Bronchial epithelial cell (primary cell): ENCODE measurements at regions not wholly inside any gene's neighbourhood (a gene's known extent, or its start where the extent isn't known, plus 50 kb on each side); places are given as distances from the start of the nearest gene placed in this dataset.

Source experiments
- DNase-seq: peaks from one replicate; pipeline ENCODE4 v3.0.0-alpha.2; 2010; ENCODE audit warnings: low read depth
- FAIRE-seq: peaks from 2 replicates; lab custom pipeline; 2011; peaks lifted over from hg19 to GRCh38; lab: Jason Lieb, UNC
- H3K27me3 ChIP-seq: 2 replicates; pipeline ENCODE4 v1.5.1; 2011; ENCODE audit warnings: low read length; ENCODE audit not compliant: control insufficient read depth, insufficient read depth
- H3K36me3 ChIP-seq: 2 replicates; pipeline ENCODE4 v1.5.1; 2011; ENCODE audit warnings: low read length; ENCODE audit not compliant: control insufficient read depth, insufficient read depth
- H3K4me3 ChIP-seq: 2 replicates; pipeline ENCODE4 v1.5.1; 2011; ENCODE audit warnings: mild to moderate bottlenecking, low read depth, low read length, control low read depth
- CTCF ChIP-seq: IDR thresholded peaks from 2 replicates; pipeline ENCODE4 v1.5.1; 2011; ENCODE audit warnings: mild to moderate bottlenecking, moderate library complexity, low read length, control low read depth, inconsistent platforms; ENCODE audit not compliant: insufficient read depth, severe bottlenecking

- DNase-seq, result no peak
- no peak for TF ChIP-seq CTCF
- Histone ChIP-seq H3K4me3 (no peak overlapping the region), H3K27me3 (no peaks in the 10 kb centered on the region), H3K36me3 (no peaks in the 10 kb centered on the region)
- FAIRE-seq, result no peak
These were observed 1238.4 kb downstream of the GRIK2 start for GRCh38 chr6:102631921-102632320.

DNA sequence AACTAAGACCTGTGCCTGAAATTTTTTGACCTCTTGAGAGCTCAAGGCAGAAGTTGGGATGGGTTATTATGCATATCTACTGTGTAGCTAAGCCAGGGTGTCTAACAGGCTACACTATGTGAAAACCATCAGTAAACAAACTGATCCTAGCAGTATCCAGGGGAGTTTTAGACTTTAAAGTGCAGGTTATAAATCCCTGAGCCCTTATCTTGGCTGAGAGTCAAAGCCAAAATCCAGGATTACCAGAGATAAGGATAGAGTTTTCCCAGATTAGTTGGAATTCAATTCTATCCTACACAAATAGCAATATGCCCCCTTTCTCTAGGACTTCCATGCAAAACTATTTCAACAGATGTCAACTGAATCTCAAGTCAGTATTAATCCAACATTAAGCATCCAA is 1229.7 kb downstream of the GRIK2 start:
- H3K4me3 ChIP-seq, result no peak overlapping the region
- DNase-seq, result no peak
- no peaks in the 10 kb centered on the region for H3K27me3 ChIP-seq
- no peak for TF ChIP-seq CTCF
- FAIRE-seq, result no peak
- no peaks in the 10 kb centered on the region for H3K36me3 ChIP-seq

GRCh38 chr6:102619585-102619984 is 1226.1 kb downstream of the GRIK2 start:
- H3K27me3 ChIP-seq, result no peaks in the 10 kb centered on the region
- FAIRE-seq (no peak), DNase-seq (peak; percentile 15)
- H3K4me3 ChIP-seq, result no peak overlapping the region
- no peaks in the 10 kb centered on the region for H3K36me3 ChIP-seq
- TF ChIP-seq CTCF, result peak; percentile 37

DNA sequence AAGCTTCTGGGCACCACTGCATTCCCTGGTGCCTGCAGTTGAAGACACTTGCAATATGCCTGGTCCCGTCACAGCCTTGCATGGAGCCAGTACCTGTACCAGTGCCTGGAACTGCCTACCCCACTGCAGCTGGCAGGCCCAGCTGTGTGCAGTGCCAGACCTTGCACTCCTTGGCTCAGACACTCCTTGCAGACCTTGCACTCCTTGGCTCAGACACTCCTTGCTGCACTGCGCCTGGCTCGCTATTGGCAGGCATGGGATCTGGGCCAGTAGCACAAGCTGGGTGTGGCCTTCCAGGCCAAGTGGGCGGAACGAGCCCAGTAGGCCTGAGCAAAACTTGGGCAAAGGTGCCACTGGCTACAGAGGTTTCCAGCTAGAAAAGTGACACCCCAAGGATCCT is 1189.1 kb downstream of the GRIK2 start:
- Histone ChIP-seq H3K27me3 (no peaks in the 10 kb centered on the region), H3K36me3 (no peaks in the 10 kb centered on the region), H3K4me3 (no peak overlapping the region)
- no peak for TF ChIP-seq CTCF
- DNase-seq (no peak), FAIRE-seq (no peak)

- no peak for FAIRE-seq
- Histone ChIP-seq H3K4me3 (no peak overlapping the region), H3K36me3 (no peaks in the 10 kb centered on the region), H3K27me3 (no peaks in the 10 kb centered on the region)
- no peak for TF ChIP-seq CTCF
- DNase-seq, result no peak
These were observed 1188.0 kb downstream of the GRIK2 start for GRCh38 chr6:102581378-102582124.
